ENCODE measurements at regions not wholly inside any gene's neighbourhood (a gene's known extent, or its start where the extent isn't known, plus 50 kb on each side); places are given as distances from the start of the nearest gene placed in this dataset.

- no peaks in the 10 kb centered on the region for H3K36me3 ChIP-seq
- no peak overlapping the region for H3K27ac ChIP-seq
- H3K27me3 ChIP-seq = 0 out of 2 replicates have a peak, but pooled peaks cover 2% of the 10 kb centered on the region
- no peak overlapping the region for H3K4me3 ChIP-seq
- H3K4me1 ChIP-seq = no peaks in the 10 kb centered on the region
- no peaks in the 10 kb centered on the region for H3K9me3 ChIP-seq (replicated peaks)
- DNase-seq = no peak
Observed at GRCh38 chr4:54495641-54496040, 162.1 kb upstream of the KIT start.

- DNase-seq = no peak
- Histone ChIP-seq H3K27me3 (0 out of 2 replicates have a peak, but pooled peaks cover 2% of the 10 kb centered on the region), H3K27ac (no peak overlapping the region), H3K4me3 (no peak overlapping the region), H3K36me3 (no peaks in the 10 kb centered on the region), H3K4me1 (no peaks in the 10 kb centered on the region), H3K9me3 (replicated peaks) (no peaks in the 10 kb centered on the region)
Observed at GRCh38 chr4:54496412-54496811, 161.3 kb upstream of the KIT start.

- Histone ChIP-seq H3K4me1 (no peaks in the 10 kb centered on the region), H3K36me3 (no peaks in the 10 kb centered on the region), H3K27me3 (no peaks in the 10 kb centered on the region), H3K4me3 (no peak overlapping the region), H3K9me3 (replicated peaks) (no peaks in the 10 kb centered on the region), H3K27ac (no peak overlapping the region)
- DNase-seq = no peak
Observed at GRCh38 chr4:54497947-54498346, 159.8 kb upstream of the KIT start.

DNA sequence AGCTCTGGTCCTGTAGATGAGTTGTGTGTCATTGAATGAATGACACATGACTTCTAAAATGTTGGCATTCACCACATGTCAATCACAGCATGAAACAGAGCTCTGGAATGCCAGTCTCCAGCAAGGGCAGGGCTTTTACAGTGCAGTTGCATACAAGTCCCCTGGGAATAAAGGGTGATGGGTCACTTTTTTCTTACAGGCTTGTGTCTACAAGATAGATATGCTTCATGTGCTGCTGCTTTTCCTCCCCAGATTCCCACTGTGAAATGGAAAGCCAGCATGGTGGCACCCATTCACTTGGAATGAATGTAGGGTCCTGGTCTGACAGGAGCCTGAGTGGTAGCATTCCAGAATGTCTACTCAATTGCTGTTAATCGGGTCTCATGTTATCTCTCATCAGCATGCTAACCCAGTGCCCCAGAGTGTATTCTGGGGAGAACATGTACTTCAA is 159.1 kb upstream of the KIT start:
- Histone ChIP-seq H3K9me3 (replicated peaks) (no peaks in the 10 kb centered on the region), H3K27ac (no peak overlapping the region), H3K4me3 (no peak overlapping the region), H3K27me3 (no peaks in the 10 kb centered on the region), H3K4me1 (no peaks in the 10 kb centered on the region), H3K36me3 (no peaks in the 10 kb centered on the region)
- no peak for DNase-seq

DNA sequence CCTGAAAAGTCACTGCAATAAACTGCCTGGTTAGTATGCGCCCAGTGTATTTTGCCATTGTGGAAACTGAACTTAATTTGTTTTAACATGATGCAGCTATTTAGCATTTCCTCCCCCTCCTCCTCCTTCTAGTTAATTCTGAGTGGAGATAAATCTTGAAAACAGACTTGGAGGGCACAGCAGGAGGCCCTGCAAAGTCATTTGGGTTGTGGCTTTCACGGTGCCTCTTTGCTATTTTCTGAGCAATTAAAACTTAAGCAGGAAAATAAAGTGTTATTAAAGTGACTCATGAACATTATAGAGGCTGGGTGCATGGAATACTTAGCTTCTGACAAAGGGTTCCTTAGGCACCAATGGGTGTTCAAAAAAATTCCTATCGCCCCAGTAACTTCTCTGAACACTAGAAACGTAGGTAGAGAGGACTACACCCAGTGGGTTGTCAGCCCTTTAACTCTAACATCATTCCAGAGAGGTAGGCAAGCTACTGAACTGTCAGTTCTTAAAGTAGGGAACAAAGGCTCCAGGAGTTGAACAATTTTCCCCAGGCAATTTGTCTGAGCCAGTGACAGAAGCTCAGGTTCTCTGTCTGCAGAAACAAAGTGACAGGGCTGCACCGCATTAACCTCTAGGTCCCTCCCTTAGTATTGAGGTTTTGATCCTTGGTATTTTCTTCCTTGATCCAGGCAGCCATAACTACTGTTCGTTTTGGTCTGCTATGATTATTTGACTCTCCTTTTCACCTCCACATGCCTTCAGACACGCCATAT is 158.3 kb upstream of the KIT start:
- H3K27me3 ChIP-seq = no peaks in the 10 kb centered on the region
- H3K27ac ChIP-seq = no peak overlapping the region
- no peak for DNase-seq

DNA sequence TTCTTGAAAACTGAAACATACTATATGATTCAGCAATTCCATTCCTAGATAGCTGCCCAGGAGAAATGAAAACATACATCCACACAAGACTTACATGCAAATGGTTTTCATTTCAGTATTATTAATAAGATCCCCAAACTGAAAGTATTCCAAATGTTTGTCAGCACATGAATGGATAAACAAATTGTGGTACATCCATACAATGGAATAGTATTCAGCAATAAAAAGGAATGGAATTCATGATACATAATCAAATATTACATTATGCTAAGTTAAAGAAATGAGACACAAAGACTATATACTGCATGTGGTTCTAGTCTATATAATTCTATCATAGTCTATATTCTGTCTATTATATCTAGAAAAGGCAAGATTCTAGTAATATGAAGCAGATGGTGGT is 152.4 kb upstream of the KIT start:
- Histone ChIP-seq H3K36me3 (no peaks in the 10 kb centered on the region), H3K4me3 (no peak overlapping the region), H3K4me1 (no peaks in the 10 kb centered on the region), H3K27me3 (no peaks in the 10 kb centered on the region), H3K9me3 (replicated peaks) (no peaks in the 10 kb centered on the region), H3K27ac (no peak overlapping the region)
- DNase-seq = no peak

More for the DNA sequence above, 158.3 kb upstream of the KIT start:
- H3K4me3 ChIP-seq = no peak overlapping the region
- H3K9me3 ChIP-seq (replicated peaks) = no peaks in the 10 kb centered on the region
- H3K36me3 ChIP-seq = no peaks in the 10 kb centered on the region
- no peaks in the 10 kb centered on the region for H3K4me1 ChIP-seq

DNA sequence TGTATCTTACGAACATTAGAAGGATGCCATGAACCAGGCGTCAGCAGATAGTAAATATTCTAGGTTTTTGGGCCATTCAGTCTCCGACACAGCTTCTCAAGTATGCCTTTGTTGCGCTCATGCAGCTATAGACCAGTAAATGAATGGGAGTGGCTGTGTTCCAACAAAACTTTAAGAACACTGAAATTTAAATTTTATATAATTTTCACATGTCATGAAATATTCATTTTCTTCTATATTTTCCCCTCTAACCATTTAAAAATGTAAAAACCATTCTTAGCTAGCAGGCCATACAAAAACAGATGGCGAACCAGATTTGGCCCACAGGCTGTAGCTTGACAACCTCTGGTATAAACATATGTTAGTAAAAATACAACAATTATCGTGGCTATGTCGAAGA is 151.8 kb upstream of the KIT start:
- Histone ChIP-seq H3K9me3 (replicated peaks) (no peaks in the 10 kb centered on the region), H3K36me3 (no peaks in the 10 kb centered on the region), H3K4me1 (no peaks in the 10 kb centered on the region), H3K27me3 (no peaks in the 10 kb centered on the region), H3K4me3 (no peak overlapping the region), H3K27ac (no peak overlapping the region)
- DNase-seq = no peak

- Histone ChIP-seq H3K9me3 (replicated peaks) (no peaks in the 10 kb centered on the region), H3K4me3 (no peak overlapping the region), H3K36me3 (no peaks in the 10 kb centered on the region), H3K27ac (no peak overlapping the region), H3K4me1 (no peaks in the 10 kb centered on the region), H3K27me3 (no peaks in the 10 kb centered on the region)
- no peak for DNase-seq
Observed at GRCh38 chr4:54509057-54509456, 148.7 kb upstream of the KIT start.

- Histone ChIP-seq H3K4me3 (no peak overlapping the region), H3K4me1 (no peaks in the 10 kb centered on the region), H3K27me3 (no peaks in the 10 kb centered on the region), H3K36me3 (no peaks in the 10 kb centered on the region), H3K9me3 (replicated peaks) (no peaks in the 10 kb centered on the region), H3K27ac (no peak overlapping the region)
- DNase-seq = no peak
Observed at GRCh38 chr4:54513204-54513603, 144.6 kb upstream of the KIT start.

DNA sequence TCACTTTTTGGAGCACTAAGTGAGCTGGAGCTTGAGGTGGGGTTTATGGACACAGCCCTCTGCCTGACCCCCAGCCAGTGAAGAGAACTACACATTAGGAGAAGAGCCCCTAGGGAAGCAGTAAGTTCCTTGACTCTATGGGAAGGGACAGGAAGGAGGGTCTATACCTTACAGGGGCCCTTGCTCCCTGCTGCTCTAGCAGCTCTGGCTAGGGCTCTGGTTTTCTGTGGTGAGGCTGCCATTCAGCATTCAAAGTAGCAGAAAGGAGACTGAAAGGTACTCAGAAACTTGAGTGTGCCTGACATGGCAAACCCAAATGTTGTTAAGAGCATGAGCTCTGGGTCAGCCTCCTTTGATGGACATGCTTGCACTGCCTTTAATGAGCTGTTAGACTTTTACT is 144.0 kb upstream of the KIT start:
- H3K9me3 ChIP-seq (replicated peaks) = no peaks in the 10 kb centered on the region
- DNase-seq = no peak
- no peaks in the 10 kb centered on the region for H3K27me3 ChIP-seq
- no peak overlapping the region for H3K27ac ChIP-seq
- no peak overlapping the region for H3K4me3 ChIP-seq
- no peaks in the 10 kb centered on the region for H3K4me1 ChIP-seq
- no peaks in the 10 kb centered on the region for H3K36me3 ChIP-seq

- Histone ChIP-seq H3K36me3 (no peaks in the 10 kb centered on the region), H3K4me1 (no peaks in the 10 kb centered on the region), H3K27ac (no peak overlapping the region), H3K27me3 (no peaks in the 10 kb centered on the region), H3K9me3 (replicated peaks) (no peaks in the 10 kb centered on the region), H3K4me3 (no peak overlapping the region)
- no peak for DNase-seq
Observed at GRCh38 chr4:54516556-54517215, 141.1 kb upstream of the KIT start.

DNA sequence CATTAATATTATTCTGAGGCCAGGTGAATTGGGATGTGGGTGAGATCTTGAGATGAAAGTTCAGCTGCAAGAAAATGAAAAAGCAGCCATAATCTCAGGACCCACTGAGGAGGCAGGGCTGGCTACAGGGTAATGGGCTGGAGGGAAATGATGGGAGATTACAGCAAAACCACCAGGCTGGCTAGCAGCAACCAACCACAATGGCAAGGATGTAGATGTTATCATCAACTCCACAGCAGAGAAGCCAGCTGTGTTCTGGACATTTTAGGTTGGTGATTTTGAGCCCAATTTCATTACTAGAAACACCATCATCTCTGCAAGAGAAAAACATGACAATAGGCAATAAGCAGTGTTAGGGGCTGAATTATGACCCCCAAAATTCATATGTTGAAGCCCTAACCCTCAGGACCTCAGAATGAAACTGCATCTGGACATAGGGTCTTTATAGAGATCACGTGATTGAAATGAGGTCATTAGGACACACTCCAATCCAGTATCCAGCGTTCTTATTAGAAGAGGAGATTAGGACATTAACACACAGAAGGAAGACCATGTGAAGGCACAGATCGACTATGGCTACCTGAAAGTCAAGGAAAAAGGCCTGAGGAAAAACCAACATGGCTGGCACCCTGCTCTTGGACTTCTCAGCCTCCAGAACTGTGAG is 139.8 kb upstream of the KIT start:
- DNase-seq = no peak
- Histone ChIP-seq H3K27ac (no peak overlapping the region), H3K27me3 (no peaks in the 10 kb centered on the region), H3K9me3 (replicated peaks) (no peaks in the 10 kb centered on the region), H3K4me1 (no peaks in the 10 kb centered on the region), H3K36me3 (no peaks in the 10 kb centered on the region), H3K4me3 (no peak overlapping the region)

- H3K9me3 ChIP-seq (replicated peaks) = no peaks in the 10 kb centered on the region
- H3K27me3 ChIP-seq = no peaks in the 10 kb centered on the region
- peak; percentile 13 to 32 for DNase-seq
- no peaks in the 10 kb centered on the region for H3K4me1 ChIP-seq
- H3K27ac ChIP-seq = no peak overlapping the region
- no peaks in the 10 kb centered on the region for H3K36me3 ChIP-seq
- H3K4me3 ChIP-seq = no peak overlapping the region
Observed at GRCh38 chr4:54525602-54526001, 132.2 kb upstream of the KIT start.

DNA sequence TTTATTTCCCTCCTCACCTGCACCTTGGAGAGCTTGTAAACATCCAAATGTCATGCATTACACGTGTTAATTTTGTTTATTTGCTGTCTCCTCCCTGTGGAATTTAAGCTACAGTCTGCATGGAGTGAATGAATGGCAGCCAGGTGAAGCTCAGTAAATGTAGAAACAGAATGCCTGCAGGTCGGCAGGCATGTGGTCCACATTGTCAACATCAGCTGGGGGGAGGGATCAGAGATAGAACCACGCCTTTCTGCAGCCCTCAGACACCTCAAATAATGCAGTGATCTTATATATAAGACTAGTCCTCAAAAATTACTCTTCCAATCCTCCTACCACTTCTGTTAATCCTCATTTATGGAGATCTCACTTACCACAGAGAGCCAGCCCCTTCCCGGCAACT is 131.2 kb upstream of the KIT start:
- no peak overlapping the region for H3K27ac ChIP-seq
- H3K36me3 ChIP-seq = no peaks in the 10 kb centered on the region
- no peaks in the 10 kb centered on the region for H3K27me3 ChIP-seq
- H3K4me3 ChIP-seq = no peak overlapping the region
- DNase-seq = no peak
- no peaks in the 10 kb centered on the region for H3K9me3 ChIP-seq (replicated peaks)
- no peaks in the 10 kb centered on the region for H3K4me1 ChIP-seq

DNA sequence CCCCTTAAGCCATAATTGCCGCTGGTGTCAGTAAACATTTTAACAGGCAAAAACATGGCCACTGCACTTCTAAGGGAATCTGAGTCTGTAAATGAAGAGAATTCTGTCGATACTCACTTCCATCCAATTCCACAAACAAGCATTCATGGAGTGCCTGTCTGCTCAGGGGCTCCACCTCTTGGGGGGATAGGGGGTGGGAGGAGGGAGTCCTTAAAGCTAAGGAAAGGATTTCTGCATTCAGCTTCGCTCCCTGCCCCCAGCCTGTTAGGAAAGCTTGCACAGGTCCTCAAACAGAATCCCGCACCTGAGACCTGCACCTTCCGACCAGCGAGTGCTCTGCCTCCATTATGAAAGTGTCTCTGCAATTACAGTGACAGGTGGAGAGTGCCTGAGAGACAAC is 130.2 kb upstream of the KIT start:
- no peaks in the 10 kb centered on the region for H3K4me1 ChIP-seq
- H3K9me3 ChIP-seq (replicated peaks) = no peaks in the 10 kb centered on the region
- no peak overlapping the region for H3K4me3 ChIP-seq
- no peak overlapping the region for H3K27ac ChIP-seq
- no peak for DNase-seq
- H3K36me3 ChIP-seq = no peaks in the 10 kb centered on the region
- H3K27me3 ChIP-seq = no peaks in the 10 kb centered on the region

Measured in SJCRH30 (cell line).